ENCODE measurements at regions not wholly inside any gene's neighbourhood (a gene's known extent, or its start where the extent isn't known, plus 50 kb on each side); places are given as distances from the start of the nearest gene placed in this dataset.

DNA sequence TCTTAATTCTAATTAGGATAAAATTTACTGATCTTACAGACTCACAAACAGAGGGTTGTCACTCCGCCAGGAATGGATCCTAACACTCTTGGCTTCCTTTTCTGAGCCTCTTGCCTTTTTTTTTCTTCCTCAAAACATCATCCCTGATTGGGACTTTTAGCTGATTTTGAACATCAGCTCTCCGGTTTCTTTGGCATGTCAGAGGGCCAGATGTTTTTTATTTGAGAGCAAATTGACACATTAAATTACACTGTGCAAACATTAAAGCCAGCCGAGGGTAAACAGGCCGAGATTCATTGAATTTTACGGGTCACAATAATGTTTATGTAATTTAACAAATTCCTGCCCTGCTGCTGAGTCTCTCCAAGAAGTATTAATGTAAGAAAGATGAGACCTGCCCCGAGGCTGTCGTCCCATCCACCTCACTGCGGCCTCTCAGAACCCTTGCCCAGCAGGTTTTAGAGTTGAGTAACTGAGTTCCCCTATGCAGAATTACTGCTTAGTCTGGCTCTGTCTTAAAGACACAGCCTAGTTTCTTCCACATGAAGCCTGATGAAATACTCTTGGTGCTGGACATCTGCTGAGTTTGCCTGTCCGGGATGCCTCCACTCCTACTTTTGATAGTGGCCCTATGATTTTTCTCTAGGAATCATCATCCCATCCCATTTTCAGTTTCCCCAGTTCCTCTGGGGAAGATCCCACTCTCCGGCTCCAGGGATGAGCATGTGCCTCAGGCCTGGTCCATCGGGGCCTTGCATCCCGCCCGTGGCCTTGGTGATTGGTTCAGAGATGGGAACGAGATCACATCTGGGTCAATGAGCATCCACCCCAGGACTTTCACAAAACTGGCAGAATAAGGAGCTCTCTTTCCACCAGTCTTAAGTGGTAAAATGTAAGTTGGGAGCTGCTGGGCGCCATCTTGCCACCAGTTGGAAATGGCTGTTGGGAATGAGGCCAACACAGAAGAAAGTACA, 226.6 kb upstream of the TLE3 start:
- Mint-ChIP-seq H3K27ac (no peak overlapping the region), H3K27me3 (peaks cover 59% of the 10 kb centered on the region), H3K4me3 (no peak overlapping the region), H3K36me3 (no peaks in the 10 kb centered on the region), H3K9me3 (no peaks in the 10 kb centered on the region), H3K4me1 (peaks cover 16% of the 10 kb centered on the region)
- CTCF ChIA-PET = no interaction called here
- no peak for DNase-seq

- Mint-ChIP-seq H3K9me3 (no peaks in the 10 kb centered on the region), H3K27ac (no peak overlapping the region), H3K27me3 (peaks cover 50% of the 10 kb centered on the region), H3K36me3 (no peaks in the 10 kb centered on the region), H3K4me3 (no peak overlapping the region), H3K4me1 (peaks cover 10% of the 10 kb centered on the region)
- DNase-seq = no peak
- CTCF ChIA-PET = no interaction called here
These were observed 225.6 kb upstream of the TLE3 start for GRCh38 chr15:70323111-70323851.

GRCh38 chr15:70322051-70322668, 224.4 kb upstream of the TLE3 start:
- CTCF ChIA-PET = no interaction called here
- Mint-ChIP-seq H3K9me3 (no peaks in the 10 kb centered on the region), H3K27me3 (peaks cover 43% of the 10 kb centered on the region), H3K4me3 (no peak overlapping the region), H3K4me1 (peaks cover under 1% of the 10 kb centered on the region), H3K27ac (no peak overlapping the region), H3K36me3 (no peaks in the 10 kb centered on the region)
- DNase-seq = no peak

- Mint-ChIP-seq H3K4me1 (no peaks in the 10 kb centered on the region), H3K9me3 (no peaks in the 10 kb centered on the region), H3K4me3 (no peak overlapping the region), H3K27ac (no peak overlapping the region), H3K27me3 (peaks cover 35% of the 10 kb centered on the region), H3K36me3 (no peaks in the 10 kb centered on the region)
- no peak for DNase-seq
- CTCF ChIA-PET = no interaction called here
These were observed 223.6 kb upstream of the TLE3 start for GRCh38 chr15:70321172-70321819.

DNA sequence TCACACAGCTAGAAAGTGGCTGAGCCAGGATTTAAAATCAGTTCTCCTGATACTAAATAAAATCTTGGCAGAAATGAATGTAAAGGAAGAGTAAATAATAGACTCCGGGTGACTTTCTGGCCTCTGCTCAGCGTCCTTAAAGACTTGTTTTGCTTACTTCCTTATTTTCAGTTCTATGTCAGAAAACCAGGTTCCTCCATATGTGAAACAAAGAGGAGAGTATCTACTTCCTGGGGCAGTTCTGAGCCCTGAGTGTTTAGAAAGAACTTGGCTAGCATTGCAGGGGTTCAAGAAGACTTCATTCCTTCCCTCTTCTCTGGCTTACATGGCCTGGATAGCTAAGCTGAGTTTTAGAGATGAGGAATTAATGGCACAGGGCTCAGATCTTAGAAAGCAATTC, 222.8 kb upstream of the TLE3 start:
- H3K36me3 Mint-ChIP-seq = no peaks in the 10 kb centered on the region
- H3K9me3 Mint-ChIP-seq = no peaks in the 10 kb centered on the region
- H3K4me3 Mint-ChIP-seq = no peak overlapping the region
- CTCF ChIA-PET = no interaction called here
- no peak overlapping the region for H3K27ac Mint-ChIP-seq
- no peaks in the 10 kb centered on the region for H3K4me1 Mint-ChIP-seq
- H3K27me3 Mint-ChIP-seq = peaks cover 33% of the 10 kb centered on the region
- no peak for DNase-seq

- CTCF ChIA-PET = no interaction called here
These were observed 222.4 kb upstream of the TLE3 start for GRCh38 chr15:70320077-70320476.

DNA sequence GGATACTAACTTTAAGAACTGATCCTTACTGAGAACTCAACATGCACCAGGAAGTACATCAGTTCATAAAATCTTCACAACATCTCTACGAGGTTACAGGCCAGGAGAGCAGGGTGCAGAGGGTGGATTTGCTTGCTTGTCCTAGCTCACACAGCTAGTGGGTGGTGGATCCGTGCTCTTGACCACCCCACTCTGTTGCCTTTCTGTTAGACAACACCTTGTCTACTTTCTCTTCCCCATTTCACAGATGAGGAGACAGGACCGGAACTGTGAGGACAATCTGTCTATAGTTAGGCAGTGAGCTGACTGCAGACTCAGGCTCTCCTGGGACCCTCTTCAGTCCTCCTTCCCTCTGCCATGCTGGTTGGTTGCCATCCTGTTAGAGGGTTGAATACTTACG, 221.7 kb upstream of the TLE3 start:
- H3K4me1 Mint-ChIP-seq = no peaks in the 10 kb centered on the region
- CTCF ChIA-PET = no interaction called here
- H3K27me3 Mint-ChIP-seq = peaks cover 25% of the 10 kb centered on the region
- H3K4me3 Mint-ChIP-seq = no peak overlapping the region
- H3K36me3 Mint-ChIP-seq = no peaks in the 10 kb centered on the region
- no peak overlapping the region for H3K27ac Mint-ChIP-seq
- DNase-seq = no peak
- no peaks in the 10 kb centered on the region for H3K9me3 Mint-ChIP-seq

More at GRCh38 chr15:70320077-70320476, 222.4 kb upstream of the TLE3 start:
- Mint-ChIP-seq H3K4me3 (no peak overlapping the region), H3K27ac (peak overlapping the region; percentile 44), H3K36me3 (no peaks in the 10 kb centered on the region), H3K27me3 (peaks cover 31% of the 10 kb centered on the region), H3K4me1 (no peaks in the 10 kb centered on the region), H3K9me3 (no peaks in the 10 kb centered on the region)
- DNase-seq = no peak

DNA sequence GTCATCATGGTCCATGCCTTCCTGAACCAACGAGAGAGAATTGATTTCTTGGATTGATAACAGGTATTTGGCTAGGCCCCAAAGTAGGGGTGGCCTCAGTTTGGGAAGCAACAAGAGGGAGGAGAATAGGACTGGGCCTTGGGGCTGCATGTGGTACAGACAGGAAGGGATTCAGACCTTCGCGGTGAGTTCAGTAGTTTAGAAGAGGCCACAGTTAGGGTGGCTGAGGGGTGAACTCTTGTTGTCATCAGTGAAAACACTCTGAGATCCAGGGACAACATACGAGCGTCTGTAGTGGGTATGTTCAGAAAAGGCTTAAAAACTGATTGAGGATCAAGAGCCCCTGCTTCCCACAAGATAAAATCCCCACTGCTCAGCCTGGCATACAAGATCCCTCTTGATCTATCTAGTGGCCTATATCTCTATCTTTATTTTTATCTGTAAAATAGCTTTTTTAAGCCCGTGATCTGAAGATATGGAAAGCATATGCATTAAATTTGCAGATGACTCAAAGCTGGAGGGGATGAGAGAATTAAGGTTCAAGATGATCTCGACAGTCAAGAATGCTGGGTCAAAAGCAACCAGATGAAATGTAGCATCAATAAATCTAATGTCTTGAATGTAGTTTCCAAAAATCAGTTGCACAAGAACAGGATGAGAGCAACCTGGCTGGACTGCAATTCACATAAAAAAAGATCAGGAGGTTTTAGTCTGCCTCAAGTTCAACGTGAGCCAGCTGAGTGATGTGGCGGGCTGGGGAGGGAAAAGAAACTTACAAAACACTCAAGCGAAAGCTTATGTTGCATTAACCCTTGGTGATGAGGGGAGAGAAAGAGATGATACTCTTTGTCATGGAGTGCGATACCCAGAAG, 221.1 kb upstream of the TLE3 start:
- Mint-ChIP-seq H3K36me3 (no peaks in the 10 kb centered on the region), H3K27ac (no peak overlapping the region), H3K27me3 (peaks cover 24% of the 10 kb centered on the region), H3K9me3 (no peaks in the 10 kb centered on the region), H3K4me3 (no peak overlapping the region), H3K4me1 (no peaks in the 10 kb centered on the region)
- DNase-seq = no peak
- CTCF ChIA-PET = no interaction called here

GRCh38 chr15:70316059-70316600, 218.4 kb upstream of the TLE3 start:
- no peak for DNase-seq
- H3K9me3 Mint-ChIP-seq = no peaks in the 10 kb centered on the region
- CTCF ChIA-PET = no interaction called here
- H3K27me3 Mint-ChIP-seq = peaks cover 8% of the 10 kb centered on the region
- no peaks in the 10 kb centered on the region for H3K4me1 Mint-ChIP-seq
- no peaks in the 10 kb centered on the region for H3K36me3 Mint-ChIP-seq
- no peak overlapping the region for H3K27ac Mint-ChIP-seq
- no peak overlapping the region for H3K4me3 Mint-ChIP-seq

DNA sequence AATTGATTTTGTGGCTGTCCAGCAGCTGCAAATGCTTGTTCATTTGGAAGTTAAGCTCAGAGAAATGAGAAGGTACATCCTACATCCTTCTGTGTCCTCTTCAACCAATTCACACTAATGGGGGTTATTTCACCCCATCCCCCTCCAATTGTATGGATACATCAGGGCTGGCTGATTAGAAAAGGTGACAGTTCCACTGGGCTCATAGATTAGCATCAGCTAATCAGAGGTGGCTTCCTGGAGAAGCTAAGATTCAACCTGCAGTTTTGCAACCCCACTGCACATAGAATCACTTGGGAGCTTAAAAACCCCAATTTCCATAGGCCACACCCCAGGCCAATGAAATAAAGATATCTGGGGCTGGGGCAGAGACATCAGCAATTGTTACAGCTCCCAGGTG, 217.7 kb upstream of the TLE3 start:
- H3K27ac Mint-ChIP-seq = no peak overlapping the region
- H3K27me3 Mint-ChIP-seq = peaks cover 8% of the 10 kb centered on the region
- H3K9me3 Mint-ChIP-seq = no peaks in the 10 kb centered on the region
- CTCF ChIA-PET = no interaction called here
- no peaks in the 10 kb centered on the region for H3K4me1 Mint-ChIP-seq
- no peaks in the 10 kb centered on the region for H3K36me3 Mint-ChIP-seq
- no peak overlapping the region for H3K4me3 Mint-ChIP-seq
- no peak for DNase-seq

GRCh38 chr15:70314688-70315087, 217.0 kb upstream of the TLE3 start:
- Mint-ChIP-seq H3K4me3 (no peak overlapping the region), H3K27me3 (peaks cover 9% of the 10 kb centered on the region), H3K4me1 (no peaks in the 10 kb centered on the region), H3K9me3 (no peaks in the 10 kb centered on the region), H3K27ac (no peak overlapping the region), H3K36me3 (no peaks in the 10 kb centered on the region)
- CTCF ChIA-PET = no interaction called here
- DNase-seq = no peak

- Mint-ChIP-seq H3K9me3 (no peaks in the 10 kb centered on the region), H3K36me3 (no peaks in the 10 kb centered on the region), H3K4me3 (no peak overlapping the region), H3K4me1 (peaks cover 5% of the 10 kb centered on the region), H3K27me3 (peaks cover 12% of the 10 kb centered on the region), H3K27ac (no peak overlapping the region)
- CTCF ChIA-PET = no interaction called here
- no peak for DNase-seq
These were observed 216.3 kb upstream of the TLE3 start for GRCh38 chr15:70314018-70314354.

GRCh38 chr15:70313099-70314017, 215.6 kb upstream of the TLE3 start:
- no peak for DNase-seq
- no peaks in the 10 kb centered on the region for H3K9me3 Mint-ChIP-seq
- H3K4me3 Mint-ChIP-seq = no peak overlapping the region
- CTCF ChIA-PET = no interaction called here
- H3K4me1 Mint-ChIP-seq = peaks cover 12% of the 10 kb centered on the region
- no peaks in the 10 kb centered on the region for H3K36me3 Mint-ChIP-seq
- peaks cover 18% of the 10 kb centered on the region for H3K27me3 Mint-ChIP-seq
- no peak overlapping the region for H3K27ac Mint-ChIP-seq
